GM23338 (cell line): ENCODE measurements at regions not wholly inside any gene's neighbourhood (a gene's known extent, or its start where the extent isn't known, plus 50 kb on each side); places are given as distances from the start of the nearest gene placed in this dataset.

Source experiments
- ATAC-seq: fragments of 200-7000 bp; cut with Tn5 transposase; 3 replicates; pipeline ENCODE4 v1.9.1; 2020
- DNase-seq: peaks from one replicate; pipeline ENCODE4 v3.0.0-alpha.2; 2015; ENCODE audit warnings: low spot score
- H2AFZ ChIP-seq: fragments of 200-600 bp; sonication (generic); 2 replicates; pipeline ENCODE4 v1.8.0; 2016; ENCODE audit warnings: antibody characterized with exemption, mild to moderate bottlenecking, moderate library complexity
- H3F3A ChIP-seq: fragments of 200-600 bp; sonication (generic); replicated peaks from 2 replicates; pipeline ENCODE4 v1.8.0; 2017; ENCODE audit warnings: antibody characterized with exemption, mixed run types, low read depth
- H3K27ac ChIP-seq: fragments of 200-600 bp; sonication (generic); 2 replicates; pipeline ENCODE4 v1.6.1; 2016; ENCODE audit warnings: low read depth
- H3K27me3 ChIP-seq: fragments of 200-600 bp; sonication (generic); 2 replicates; pipeline ENCODE4 v1.8.0; 2016; ENCODE audit warnings: mild to moderate bottlenecking, mixed run types, moderate library complexity; ENCODE audit not compliant: insufficient read depth
- H3K36me3 ChIP-seq: fragments of 200-600 bp; sonication (generic); 2 replicates; pipeline ENCODE4 v1.8.0; 2016; ENCODE audit warnings: mild to moderate bottlenecking; ENCODE audit not compliant: insufficient read depth
- H3K4me1 ChIP-seq: fragments of 200-600 bp; sonication (generic); 2 replicates; pipeline ENCODE4 v1.8.0; 2016; ENCODE audit warnings: mild to moderate bottlenecking, moderate library complexity; ENCODE audit not compliant: insufficient read depth
- H3K4me2 ChIP-seq: fragments of 200-600 bp; sonication (generic); 2 replicates; pipeline ENCODE4 v1.7.1; 2017; ENCODE audit warnings: mixed run types
- H3K4me3 ChIP-seq: fragments of 200-600 bp; sonication (generic); 2 replicates; pipeline ENCODE4 v1.6.1; 2016; ENCODE audit warnings: mixed run types
- H3K79me2 ChIP-seq: fragments of 200-600 bp; sonication (generic); replicated peaks from 2 replicates; pipeline ENCODE4 v1.8.0; 2017; ENCODE audit warnings: mild to moderate bottlenecking; ENCODE audit not compliant: insufficient read depth
- H3K9me2 ChIP-seq: fragments of 200-600 bp; sonication (generic); 2 replicates; pipeline ENCODE4 v1.8.0; 2017; ENCODE audit not compliant: insufficient read depth
- H4K20me1 ChIP-seq: fragments of 200-600 bp; sonication (generic); replicated peaks from 2 replicates; pipeline ENCODE4 v1.8.0; 2017; ENCODE audit warnings: mild to moderate bottlenecking; ENCODE audit not compliant: insufficient read depth
- H3K27ac Mint-ChIP-seq: 2 replicates; pipeline ENCODE4 v1.8.0; 2020; ENCODE audit warnings: inconsistent platforms, mild to moderate bottlenecking, moderate library complexity, mixed read lengths
- H3K27me3 Mint-ChIP-seq: 3 replicates; pipeline ENCODE4 v1.8.0; 2022; ENCODE audit warnings: low read depth, mild to moderate bottlenecking, moderate library complexity, mixed read lengths, inconsistent platforms; ENCODE audit not compliant: insufficient read depth, poor library complexity
- H3K36me3 Mint-ChIP-seq: 3 replicates; pipeline ENCODE4 v1.8.0; 2021; ENCODE audit warnings: low read depth, mild to moderate bottlenecking, inconsistent platforms, moderate library complexity, mixed read lengths
- H3K4me1 Mint-ChIP-seq: 3 replicates; pipeline ENCODE4 v1.8.0; 2020; ENCODE audit warnings: mild to moderate bottlenecking, inconsistent platforms, mixed read lengths
- H3K4me3 Mint-ChIP-seq: 3 replicates; pipeline ENCODE4 v1.8.0; 2021; ENCODE audit warnings: moderate library complexity, mild to moderate bottlenecking, inconsistent platforms, mixed read lengths
- H3K9me3 Mint-ChIP-seq: 3 replicates; pipeline ENCODE4 v1.8.0; 2020; ENCODE audit warnings: moderate library complexity, mild to moderate bottlenecking, inconsistent platforms, mixed read lengths
- CREB1 ChIP-seq: fragments of 250-450 bp; sonication (Bioruptor Pico); IDR thresholded peaks from 2 replicates; pipeline ENCODE4 v1.5.0; 2020; ENCODE audit warnings: low read depth, mild to moderate bottlenecking, moderate library complexity
- CTCF ChIP-seq, 2 experiments: fragments of 200-600 bp in 1 of 2; sonication (generic) in 1 of 2; conservative IDR thresholded peaks; 2 replicates each; pipeline versions ENCODE4 v1.5.1 to v1.6.1; 2016 to 2017; ENCODE audit warnings: antibody characterized with exemption in 2 of 2, low read depth in 2 of 2, mild to moderate bottlenecking in 2 of 2, moderate library complexity in 1 of 2
- ETS1 ChIP-seq: IDR thresholded peaks from 2 replicates; pipeline ENCODE4 v1.6.1; 2016; ENCODE audit warnings: antibody characterized with exemption
- EZH2 ChIP-seq: fragments of 200-600 bp; sonication (generic); IDR thresholded peaks from one replicate; pipeline ENCODE4 v1.8.0; 2017; ENCODE audit warnings: antibody characterized with exemption, mild to moderate bottlenecking, low read depth; ENCODE audit not compliant: unreplicated experiment
- EZH2phosphoT487 ChIP-seq: fragments of 200-600 bp; sonication (generic); IDR thresholded peaks from one replicate; pipeline ENCODE4 v1.8.1; 2018; ENCODE audit warnings: antibody characterized with exemption; ENCODE audit not compliant: unreplicated experiment
- JUNB ChIP-seq: IDR thresholded peaks from one replicate; pipeline ENCODE4 v1.6.1; 2016; ENCODE audit warnings: antibody characterized with exemption; ENCODE audit not compliant: unreplicated experiment
- NANOG ChIP-seq: IDR thresholded peaks from 2 replicates; pipeline ENCODE4 v1.6.1; 2016; ENCODE audit warnings: antibody characterized with exemption, borderline replicate concordance
- POLR2AphosphoS5 ChIP-seq: IDR thresholded peaks from 2 replicates; pipeline ENCODE4 v1.6.1; 2016; ENCODE audit warnings: antibody characterized with exemption, low read depth
- STAT1 ChIP-seq: IDR thresholded peaks from one replicate; pipeline ENCODE4 v1.6.1; 2016; ENCODE audit warnings: antibody characterized with exemption; ENCODE audit not compliant: unreplicated experiment
- ZNF114 ChIP-seq: fragments of 250-450 bp; sonication (Bioruptor Pico); IDR thresholded peaks from 2 replicates; pipeline ENCODE4 v1.5.0; 2020; ENCODE audit warnings: mild to moderate bottlenecking, moderate library complexity
- ZNF331 ChIP-seq: fragments of 250-450 bp; sonication (Bioruptor Pico); IDR thresholded peaks from 2 replicates; pipeline ENCODE4 v1.5.0; 2020; ENCODE audit warnings: low read depth, mild to moderate bottlenecking, moderate library complexity
- ZNF462 ChIP-seq: fragments of 250-450 bp; sonication (Bioruptor Pico); IDR thresholded peaks from 2 replicates; pipeline ENCODE4 v1.5.0; 2020; ENCODE audit warnings: mild to moderate bottlenecking, moderate library complexity
- TF ChIP-seq, protein P1 (sequence below): IDR thresholded peaks from one replicate; pipeline ENCODE4 v1.6.1; 2018; ENCODE audit warnings: antibody characterized with exemption; ENCODE audit not compliant: unreplicated experiment

- Histone ChIP-seq H4K20me1 (no peaks in the 10 kb centered on the region), H3K36me3 (no peaks in the 10 kb centered on the region), H3K4me2 (no peak overlapping the region), H3F3A (no peaks in the 10 kb centered on the region), H2AFZ (peak overlapping the region; percentile 66; the same call in 1 of the 2 replicates), H3K27me3 (no peaks in the 10 kb centered on the region), H3K79me2 (no peaks in the 10 kb centered on the region), H3K27ac (no peak overlapping the region), H3K4me1 (no peaks in the 10 kb centered on the region), H3K9me2 (no peaks in the 10 kb centered on the region), H3K4me3 (no peak overlapping the region)
- ATAC-seq (no peak), DNase-seq (no peak)
- peaks cover 3% of the 10 kb centered on the region; the same call in 1 of the 3 replicates for H3K36me3 Mint-ChIP-seq
- peaks cover 9% of the 10 kb centered on the region; the same call in 2 of the 3 replicates for H3K9me3 Mint-ChIP-seq
- H3K4me1 Mint-ChIP-seq: no peaks in the 10 kb centered on the region
- H3K27ac Mint-ChIP-seq: no peak overlapping the region
- TF ChIP-seq CREB1 (CRISPR knock-in tag) (no peak), JUNB (no peak), EZH2phosphoT487 (no peak), ETS1 (no peak), ZNF462 (no peak), NANOG (no peak), POLR2AphosphoS5 (no peak), CTCF (conservative IDR thresholded peaks at IDR 0.05; ENCODE audit: low read depth in 2 of 2) (no peak), EZH2 (no peak), ZNF114 (no peak), ZNF331 (CRISPR knock-in tag) (no peak), STAT1 (no peak)
- TF ChIP-seq, protein P1, sequence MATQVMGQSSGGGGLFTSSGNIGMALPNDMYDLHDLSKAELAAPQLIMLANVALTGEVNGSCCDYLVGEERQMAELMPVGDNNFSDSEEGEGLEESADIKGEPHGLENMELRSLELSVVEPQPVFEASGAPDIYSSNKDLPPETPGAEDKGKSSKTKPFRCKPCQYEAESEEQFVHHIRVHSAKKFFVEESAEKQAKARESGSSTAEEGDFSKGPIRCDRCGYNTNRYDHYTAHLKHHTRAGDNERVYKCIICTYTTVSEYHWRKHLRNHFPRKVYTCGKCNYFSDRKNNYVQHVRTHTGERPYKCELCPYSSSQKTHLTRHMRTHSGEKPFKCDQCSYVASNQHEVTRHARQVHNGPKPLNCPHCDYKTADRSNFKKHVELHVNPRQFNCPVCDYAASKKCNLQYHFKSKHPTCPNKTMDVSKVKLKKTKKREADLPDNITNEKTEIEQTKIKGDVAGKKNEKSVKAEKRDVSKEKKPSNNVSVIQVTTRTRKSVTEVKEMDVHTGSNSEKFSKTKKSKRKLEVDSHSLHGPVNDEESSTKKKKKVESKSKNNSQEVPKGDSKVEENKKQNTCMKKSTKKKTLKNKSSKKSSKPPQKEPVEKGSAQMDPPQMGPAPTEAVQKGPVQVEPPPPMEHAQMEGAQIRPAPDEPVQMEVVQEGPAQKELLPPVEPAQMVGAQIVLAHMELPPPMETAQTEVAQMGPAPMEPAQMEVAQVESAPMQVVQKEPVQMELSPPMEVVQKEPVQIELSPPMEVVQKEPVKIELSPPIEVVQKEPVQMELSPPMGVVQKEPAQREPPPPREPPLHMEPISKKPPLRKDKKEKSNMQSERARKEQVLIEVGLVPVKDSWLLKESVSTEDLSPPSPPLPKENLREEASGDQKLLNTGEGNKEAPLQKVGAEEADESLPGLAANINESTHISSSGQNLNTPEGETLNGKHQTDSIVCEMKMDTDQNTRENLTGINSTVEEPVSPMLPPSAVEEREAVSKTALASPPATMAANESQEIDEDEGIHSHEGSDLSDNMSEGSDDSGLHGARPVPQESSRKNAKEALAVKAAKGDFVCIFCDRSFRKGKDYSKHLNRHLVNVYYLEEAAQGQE: no peak
- H3K27me3 Mint-ChIP-seq: peaks cover 4% of the 10 kb centered on the region
- no peak overlapping the region for H3K4me3 Mint-ChIP-seq
Measured at GRCh38 chr2:129247751-129248150, 731.7 kb upstream of the RAB6C start.
